HG03108 (cell line): ENCODE measurements at regions not wholly inside any gene's neighbourhood (a gene's known extent, or its start where the extent isn't known, plus 50 kb on each side); places are given as distances from the start of the nearest gene placed in this dataset.

Experiments
- ATAC-seq: cut with Tn5 transposase; IDR thresholded peaks from one replicate; pipeline ENCODE4 v1.9.1; 2021; ENCODE audit warnings: moderate library complexity; ENCODE audit not compliant: unreplicated experiment

GRCh38 chr4:56210397-56210796 is 176.9 kb downstream of the AASDH start:
- no peak for ATAC-seq

GRCh38 chr4:56209767-56210166 is 177.5 kb downstream of the AASDH start:
- ATAC-seq, result no peak

DNA sequence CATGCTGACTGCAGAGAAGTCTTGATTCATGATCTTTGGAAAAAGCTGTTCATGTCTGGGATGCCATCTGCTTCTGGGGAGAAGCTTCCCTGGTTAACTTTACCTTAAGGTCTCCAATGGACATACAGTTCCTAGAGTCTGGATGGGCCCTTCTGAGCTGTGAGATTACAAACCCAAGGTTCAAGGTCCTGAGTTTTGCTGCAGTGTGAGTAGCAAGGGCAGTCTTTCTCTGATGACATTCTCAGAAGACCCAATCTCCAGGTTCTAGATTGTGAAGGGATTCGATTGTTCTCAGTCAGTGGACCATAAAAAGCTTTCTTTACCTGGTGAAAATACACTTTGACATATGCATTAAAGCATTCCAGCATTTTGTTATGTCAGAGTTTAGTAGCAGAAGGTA is 179.2 kb downstream of the AASDH start:
- no peak for ATAC-seq

GRCh38 chr4:56206258-56206657 is 181.0 kb downstream of the AASDH start:
- no peak for ATAC-seq

GRCh38 chr4:56200275-56200674 is 187.0 kb downstream of the AASDH start:
- ATAC-seq, result no peak

DNA sequence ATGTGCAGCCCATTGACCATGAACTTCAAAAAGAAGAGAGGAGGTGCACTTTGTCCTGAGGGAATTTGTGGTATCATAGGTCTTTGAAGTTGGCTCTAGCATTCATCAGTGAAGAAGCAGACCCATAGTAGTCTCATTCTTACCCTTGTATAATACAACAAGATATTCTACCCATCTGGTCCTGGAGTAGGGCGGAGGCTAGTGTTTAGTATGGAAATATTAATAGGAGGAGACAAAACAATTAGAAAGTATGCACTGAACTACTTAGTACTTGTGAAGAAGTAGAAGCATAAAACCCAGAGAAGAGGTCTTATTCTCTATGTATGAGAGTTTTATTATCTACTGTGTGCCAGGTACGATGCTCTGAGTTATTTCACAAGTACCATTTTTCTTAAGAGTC is 189.0 kb downstream of the AASDH start:
- ATAC-seq, result no peak

GRCh38 chr4:56197387-56197786 is 189.9 kb downstream of the AASDH start:
- no peak for ATAC-seq

DNA sequence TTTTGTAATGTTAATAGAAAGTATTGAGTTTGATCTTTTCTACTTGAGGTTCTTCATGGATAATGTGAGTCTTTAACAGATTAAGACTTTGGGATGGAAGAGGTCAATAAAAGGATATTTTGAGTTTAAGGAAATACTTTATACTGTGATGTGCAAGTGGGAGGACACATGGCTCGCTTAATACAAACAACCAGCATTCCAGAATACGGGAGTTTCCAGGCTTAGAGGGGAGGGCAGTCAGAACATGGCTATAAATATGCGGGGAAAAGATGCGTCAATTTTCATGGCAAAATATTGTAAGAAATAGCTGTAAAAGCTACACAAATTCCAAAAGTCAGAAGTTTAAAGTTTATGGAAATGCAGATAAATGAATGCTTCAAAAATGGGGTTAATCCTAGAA is 192.3 kb downstream of the AASDH start:
- ATAC-seq, result no peak

DNA sequence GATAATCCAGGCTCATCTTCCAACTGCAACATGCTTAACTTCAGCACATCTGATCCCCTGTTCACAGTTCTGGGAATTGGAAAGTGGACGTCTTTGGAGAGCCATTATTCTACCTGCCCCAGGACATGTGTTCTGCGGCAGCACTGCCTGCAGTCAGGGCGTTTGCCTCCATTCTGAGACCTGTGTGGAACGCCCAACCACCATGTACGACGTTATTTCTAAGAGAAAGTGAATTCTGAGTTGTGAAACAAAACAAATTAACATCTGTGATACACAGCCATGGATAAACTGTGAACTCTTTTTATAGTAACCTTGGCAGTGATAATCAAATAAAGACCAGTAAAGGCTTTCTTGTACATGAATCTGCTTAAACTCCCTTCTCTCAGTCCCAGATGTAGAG is 195.8 kb downstream of the AASDH start:
- no peak for ATAC-seq

DNA sequence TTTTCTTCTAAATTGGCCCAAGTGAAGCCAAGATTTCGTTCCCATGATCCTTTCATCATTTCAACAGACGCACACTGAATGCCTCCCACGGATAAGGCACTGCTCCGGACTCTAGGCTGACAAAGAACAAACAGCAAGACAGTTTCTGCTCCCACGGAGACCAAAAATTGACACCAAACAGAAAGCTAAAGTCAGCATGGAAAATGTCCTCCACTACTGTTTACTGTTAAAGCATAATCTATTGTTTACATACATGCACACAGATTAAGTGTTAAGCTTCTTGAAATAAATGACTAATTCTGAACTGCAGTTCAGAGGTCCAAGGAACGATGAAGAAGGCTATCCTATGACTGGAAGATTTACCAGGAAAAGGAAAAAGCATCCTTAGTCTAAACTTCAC is 199.6 kb downstream of the AASDH start:
- no peak for ATAC-seq

- no peak for ATAC-seq
Measured at GRCh38 chr4:56186808-56187523, 200.3 kb downstream of the AASDH start.

- ATAC-seq, result no peak
Measured at GRCh38 chr4:56185901-56186300, 201.4 kb downstream of the AASDH start.

DNA sequence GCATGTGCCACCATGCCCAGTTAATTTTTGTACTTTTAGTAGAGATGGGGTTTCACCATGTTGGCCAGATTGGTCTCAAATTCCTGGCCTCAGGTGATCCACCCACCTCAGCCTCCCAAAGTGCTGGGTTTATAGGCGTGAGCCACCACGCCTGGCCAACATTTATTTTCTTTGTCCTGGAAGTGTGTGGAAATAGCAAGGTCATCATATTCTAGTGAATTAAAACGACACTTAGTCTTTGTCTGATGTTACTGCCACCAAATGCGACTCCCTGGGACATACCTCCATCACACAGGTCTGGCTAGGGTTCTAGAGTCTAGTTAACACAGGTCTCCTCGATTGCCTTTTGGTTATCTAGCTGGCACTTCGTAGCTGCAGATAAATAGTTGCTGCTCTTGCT is 203.1 kb downstream of the AASDH start:
- no peak for ATAC-seq

DNA sequence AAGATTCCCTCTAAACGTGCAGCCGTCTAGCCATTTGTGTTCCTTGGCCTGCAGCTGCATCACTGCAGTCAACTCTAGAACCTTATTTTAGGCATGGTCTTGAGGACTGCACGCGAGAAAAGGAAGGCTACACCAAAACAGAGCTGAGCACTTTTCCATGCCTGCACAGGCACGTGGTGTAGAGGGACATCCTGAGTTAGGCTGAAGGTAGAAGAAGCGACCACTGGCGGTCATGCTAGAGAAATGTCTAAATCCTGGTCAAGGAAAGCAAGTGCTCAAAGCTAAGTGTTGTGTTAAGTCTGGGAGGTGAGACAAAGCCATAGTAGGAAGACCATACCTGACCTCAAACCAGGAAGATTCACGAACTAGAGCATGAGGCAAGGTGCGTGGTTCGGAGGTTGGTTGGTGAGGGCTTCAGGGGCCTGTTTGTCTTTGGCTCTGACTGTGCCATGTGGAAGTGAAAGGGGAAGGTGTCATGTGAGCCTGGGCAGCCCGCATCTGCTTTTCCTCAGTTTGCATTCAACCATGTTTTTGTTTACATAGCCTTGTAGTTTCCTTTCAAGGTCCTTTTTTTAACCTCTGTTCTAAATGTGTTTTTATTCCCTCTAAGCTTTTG is 203.8 kb downstream of the AASDH start:
- peak; percentile 72 for ATAC-seq

- ATAC-seq, result no peak
Measured at GRCh38 chr4:56182356-56182755, 204.9 kb downstream of the AASDH start.

- no peak for ATAC-seq
Measured at GRCh38 chr4:56181140-56181953, 205.9 kb downstream of the AASDH start.

- no peak for ATAC-seq
Measured at GRCh38 chr4:56169061-56169460, 218.2 kb downstream of the AASDH start.

- ATAC-seq, result no peak
Measured at GRCh38 chr4:56164907-56165306, 216.2 kb downstream of the CEP135 start.

- no peak for ATAC-seq
Measured at GRCh38 chr4:56160636-56161035, 211.9 kb downstream of the CEP135 start.

GRCh38 chr4:56158483-56158882 is 209.7 kb downstream of the CEP135 start:
- no peak for ATAC-seq

GRCh38 chr4:56156141-56156540 is 207.4 kb downstream of the CEP135 start:
- ATAC-seq, result no peak

DNA sequence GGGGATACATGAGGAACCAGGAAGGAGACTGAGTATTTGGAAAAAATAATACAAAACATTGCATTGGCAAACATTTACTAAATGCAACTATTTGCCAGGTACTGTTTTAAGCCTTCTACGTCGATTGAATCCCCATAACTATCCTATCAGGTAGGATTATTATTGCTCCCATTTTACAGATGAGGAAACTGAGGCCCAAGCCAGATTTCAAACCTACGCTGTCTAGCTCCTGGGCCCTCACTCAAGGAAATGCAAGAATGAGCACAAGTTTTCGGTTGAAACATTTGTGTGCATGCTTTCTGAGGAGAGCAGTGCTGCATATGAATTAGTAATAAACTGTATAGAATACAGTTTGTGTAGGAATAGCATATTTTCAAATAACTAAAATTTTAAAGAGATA is 206.7 kb downstream of the CEP135 start:
- no peak for ATAC-seq
